Neural progenitor cell (in vitro differentiated cells): ENCODE measurements at regions not wholly inside any gene's neighbourhood (a gene's known extent, or its start where the extent isn't known, plus 50 kb on each side); places are given as distances from the start of the nearest gene placed in this dataset.

Experiments used
- DNase-seq: peaks from one replicate; pipeline ENCODE4 v3.0.0-alpha.2; 2016; ENCODE audit warnings: low spot score
- H2AFZ ChIP-seq: fragments of 200-600 bp; sonication (generic); replicated peaks from 2 replicates; pipeline ENCODE4 v1.6.1; 2016; ENCODE audit warnings: antibody characterized with exemption
- H3F3A ChIP-seq: fragments of 200-600 bp; sonication (generic); 2 replicates; pipeline ENCODE4 v1.6.1; 2016; ENCODE audit warnings: antibody characterized with exemption, low read depth
- H3K27ac ChIP-seq: fragments of 200-600 bp; sonication (generic); 2 replicates; pipeline ENCODE4 v1.5.1; 2016; ENCODE audit warnings: mild to moderate bottlenecking
- H3K27me3 ChIP-seq: fragments of 200-600 bp; sonication (generic); 2 replicates; pipeline ENCODE4 v1.6.1; 2016; ENCODE audit warnings: mild to moderate bottlenecking, moderate library complexity
- H3K36me3 ChIP-seq: fragments of 200-600 bp; sonication (generic); 2 replicates; pipeline ENCODE4 v1.5.1; 2016
- H3K4me1 ChIP-seq: fragments of 200-600 bp; sonication (generic); 2 replicates; pipeline ENCODE4 v1.6.1; 2016; ENCODE audit warnings: mixed run types
- H3K4me2 ChIP-seq: fragments of 200-600 bp; sonication (generic); 2 replicates; pipeline ENCODE4 v1.6.1; 2016
- H3K4me3 ChIP-seq: fragments of 200-600 bp; sonication (generic); 2 replicates; pipeline ENCODE4 v1.5.1; 2016
- H3K79me2 ChIP-seq: fragments of 200-600 bp; sonication (generic); 2 replicates; pipeline ENCODE4 v1.6.1; 2016; ENCODE audit warnings: low read depth
- H3K9ac ChIP-seq: fragments of 200-600 bp; sonication (generic); 2 replicates; pipeline ENCODE4 v1.6.1; 2016
- H3K9me3 ChIP-seq: fragments of 200-600 bp; sonication (generic); 2 replicates; pipeline ENCODE4 v1.5.1; 2016; ENCODE audit warnings: low read depth
- H4K20me1 ChIP-seq: fragments of 200-600 bp; sonication (generic); 2 replicates; pipeline ENCODE4 v1.6.1; 2016; ENCODE audit warnings: low read depth
- H3K27ac Mint-ChIP-seq: 3 replicates; pipeline ENCODE4 v1.8.0; 2021; ENCODE audit warnings: mixed read lengths
- H3K27me3 Mint-ChIP-seq: 2 replicates; pipeline ENCODE4 v1.8.0; 2022; ENCODE audit warnings: low read depth, mild to moderate bottlenecking, inconsistent platforms, moderate library complexity, mixed read lengths; ENCODE audit not compliant: insufficient read depth
- H3K36me3 Mint-ChIP-seq: 3 replicates; pipeline ENCODE4 v1.8.0; 2021; ENCODE audit warnings: mixed read lengths
- H3K4me1 Mint-ChIP-seq: 3 replicates; pipeline ENCODE4 v1.8.0; 2021; ENCODE audit warnings: mixed read lengths
- H3K4me3 Mint-ChIP-seq: 3 replicates; pipeline ENCODE4 v1.8.0; 2021; ENCODE audit warnings: mild to moderate bottlenecking, moderate library complexity, mixed read lengths
- H3K9me3 Mint-ChIP-seq: 3 replicates; pipeline ENCODE4 v1.8.0; 2020; ENCODE audit warnings: mixed read lengths
- EZH2 ChIP-seq: fragments of 200-600 bp; sonication (generic); IDR thresholded peaks from 2 replicates; pipeline ENCODE4 v1.6.1; 2017; ENCODE audit warnings: antibody characterized with exemption, mild to moderate bottlenecking, moderate library complexity
- EZH2phosphoT487 ChIP-seq: fragments of 200-600 bp; sonication (generic); IDR thresholded peaks from 2 replicates; pipeline ENCODE4 v1.6.1; 2017; ENCODE audit warnings: antibody characterized with exemption
- TF ChIP-seq, protein P1 (sequence below): fragments of 200-600 bp; sonication (generic); IDR thresholded peaks from 2 replicates; pipeline ENCODE4 v1.5.1; 2017; ENCODE audit warnings: antibody characterized with exemption, mild to moderate bottlenecking

DNA sequence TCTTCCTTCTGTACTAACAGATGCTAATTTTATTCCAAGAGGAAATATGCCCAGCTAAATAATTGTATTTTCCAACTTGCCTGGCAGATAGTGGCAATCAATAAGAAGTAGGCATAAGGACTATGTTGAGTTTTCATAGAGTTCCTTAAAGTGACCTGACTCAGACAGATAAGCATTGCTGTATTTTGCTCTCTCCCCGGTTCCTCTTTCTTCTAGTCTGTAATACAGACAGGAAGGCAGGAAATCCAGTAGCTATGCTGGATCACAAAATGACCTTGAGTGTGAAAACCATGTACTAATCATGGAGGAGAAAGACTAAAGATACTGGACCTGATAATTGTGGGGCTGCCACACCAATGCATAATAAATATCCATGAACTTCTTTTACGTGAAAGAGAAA is 701.7 kb downstream of the CETN3 start:
- Histone ChIP-seq H3K4me3 (no peak overlapping the region), H3K9me3 (no peaks in the 10 kb centered on the region), H3K79me2 (no peaks in the 10 kb centered on the region), H3K27ac (no peak overlapping the region), H2AFZ (no peak overlapping the region), H4K20me1 (no peaks in the 10 kb centered on the region), H3K36me3 (no peaks in the 10 kb centered on the region), H3F3A (no peaks in the 10 kb centered on the region), H3K4me2 (no peak overlapping the region), H3K9ac (no peak overlapping the region), H3K27me3 (no peaks in the 10 kb centered on the region), H3K4me1 (peaks cover 41% of the 10 kb centered on the region)
- H3K27me3 Mint-ChIP-seq = no peaks in the 10 kb centered on the region
- TF ChIP-seq, protein P1, sequence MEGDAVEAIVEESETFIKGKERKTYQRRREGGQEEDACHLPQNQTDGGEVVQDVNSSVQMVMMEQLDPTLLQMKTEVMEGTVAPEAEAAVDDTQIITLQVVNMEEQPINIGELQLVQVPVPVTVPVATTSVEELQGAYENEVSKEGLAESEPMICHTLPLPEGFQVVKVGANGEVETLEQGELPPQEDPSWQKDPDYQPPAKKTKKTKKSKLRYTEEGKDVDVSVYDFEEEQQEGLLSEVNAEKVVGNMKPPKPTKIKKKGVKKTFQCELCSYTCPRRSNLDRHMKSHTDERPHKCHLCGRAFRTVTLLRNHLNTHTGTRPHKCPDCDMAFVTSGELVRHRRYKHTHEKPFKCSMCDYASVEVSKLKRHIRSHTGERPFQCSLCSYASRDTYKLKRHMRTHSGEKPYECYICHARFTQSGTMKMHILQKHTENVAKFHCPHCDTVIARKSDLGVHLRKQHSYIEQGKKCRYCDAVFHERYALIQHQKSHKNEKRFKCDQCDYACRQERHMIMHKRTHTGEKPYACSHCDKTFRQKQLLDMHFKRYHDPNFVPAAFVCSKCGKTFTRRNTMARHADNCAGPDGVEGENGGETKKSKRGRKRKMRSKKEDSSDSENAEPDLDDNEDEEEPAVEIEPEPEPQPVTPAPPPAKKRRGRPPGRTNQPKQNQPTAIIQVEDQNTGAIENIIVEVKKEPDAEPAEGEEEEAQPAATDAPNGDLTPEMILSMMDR = no peak
- no peak for TF ChIP-seq EZH2phosphoT487
- no peak for TF ChIP-seq EZH2
- DNase-seq = no peak
- H3K27ac Mint-ChIP-seq = no peak overlapping the region
- no peaks in the 10 kb centered on the region for H3K36me3 Mint-ChIP-seq
- H3K9me3 Mint-ChIP-seq = no peaks in the 10 kb centered on the region
- H3K4me3 Mint-ChIP-seq = no peak overlapping the region
- peaks cover 24% of the 10 kb centered on the region for H3K4me1 Mint-ChIP-seq

DNA sequence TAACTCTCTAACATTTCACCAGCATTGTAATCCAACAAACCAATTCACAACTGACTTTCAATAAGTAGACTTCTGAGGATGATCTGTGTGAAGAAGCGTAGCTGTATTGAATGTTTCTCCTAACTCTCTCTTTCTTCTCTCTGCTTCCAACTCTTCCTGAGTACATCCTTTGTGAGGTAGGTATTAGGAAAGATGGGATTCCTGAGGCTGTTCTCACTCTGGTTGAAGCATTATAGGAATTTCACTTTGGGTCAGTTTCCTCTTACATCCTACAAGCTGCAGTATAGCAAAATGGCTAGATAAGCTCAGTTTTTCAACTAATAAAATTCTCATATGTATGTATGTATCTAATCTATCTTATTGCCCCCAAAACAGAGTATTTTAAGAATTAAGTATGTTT is 702.8 kb downstream of the CETN3 start:
- peaks cover 24% of the 10 kb centered on the region for H3K4me1 Mint-ChIP-seq
- no peaks in the 10 kb centered on the region for H3K27me3 Mint-ChIP-seq
- Histone ChIP-seq H3K27ac (no peak overlapping the region), H3K4me1 (peaks cover 42% of the 10 kb centered on the region), H3K9ac (no peak overlapping the region), H3F3A (no peaks in the 10 kb centered on the region), H3K4me2 (no peak overlapping the region), H3K79me2 (no peaks in the 10 kb centered on the region), H2AFZ (peak overlapping the region; percentile 36), H4K20me1 (no peaks in the 10 kb centered on the region), H3K27me3 (no peaks in the 10 kb centered on the region), H3K4me3 (no peak overlapping the region), H3K36me3 (no peaks in the 10 kb centered on the region), H3K9me3 (no peaks in the 10 kb centered on the region)
- no peak for TF ChIP-seq EZH2phosphoT487
- TF ChIP-seq EZH2 = no peak
- TF ChIP-seq, protein P1 = no peak
- DNase-seq = peak; percentile 9
- no peaks in the 10 kb centered on the region for H3K36me3 Mint-ChIP-seq
- H3K4me3 Mint-ChIP-seq = no peak overlapping the region
- H3K9me3 Mint-ChIP-seq = peaks cover 5% of the 10 kb centered on the region
- no peak overlapping the region for H3K27ac Mint-ChIP-seq

DNA sequence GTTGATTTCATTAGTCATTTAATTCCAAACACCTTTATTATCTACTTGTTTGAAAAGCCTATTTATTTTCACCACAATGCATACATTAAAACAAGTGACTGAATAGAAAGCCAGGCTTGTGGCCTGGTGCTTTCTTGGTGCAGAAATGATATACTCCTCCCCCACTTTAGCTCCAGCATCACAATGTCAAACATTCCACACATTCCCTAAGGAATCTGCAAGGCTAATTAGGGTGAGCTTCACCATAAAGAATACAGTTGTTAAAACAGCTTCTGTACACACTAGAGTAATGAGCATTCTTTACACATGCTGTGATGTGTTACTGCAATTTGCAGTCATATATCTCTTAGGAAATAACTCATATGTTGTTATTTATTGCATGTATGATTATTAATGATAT is 705.7 kb downstream of the CETN3 start:
- Histone ChIP-seq H3K4me3 (peak overlapping the region; percentile 21), H3K4me2 (peak overlapping the region; percentile 70)
- TF ChIP-seq, protein P1 = no peak
- no peak for TF ChIP-seq EZH2

More for the DNA sequence above, 705.7 kb downstream of the CETN3 start:
- no peaks in the 10 kb centered on the region for H3F3A ChIP-seq
- H3K4me3 Mint-ChIP-seq = no peak overlapping the region
- H3K79me2 ChIP-seq = no peaks in the 10 kb centered on the region
- H3K9me3 ChIP-seq = no peaks in the 10 kb centered on the region
- H3K4me1 Mint-ChIP-seq = peaks cover 24% of the 10 kb centered on the region
- peak; percentile 88 for DNase-seq
- H3K36me3 ChIP-seq = no peaks in the 10 kb centered on the region
- H4K20me1 ChIP-seq = no peaks in the 10 kb centered on the region
- no peaks in the 10 kb centered on the region for H3K36me3 Mint-ChIP-seq
- H3K27ac ChIP-seq = peak overlapping the region; percentile 88
- peaks cover 52% of the 10 kb centered on the region for H3K4me1 ChIP-seq
- H3K27ac Mint-ChIP-seq = peak overlapping the region; percentile 67
- no peak overlapping the region for H2AFZ ChIP-seq
- H3K27me3 Mint-ChIP-seq = no peaks in the 10 kb centered on the region
- peaks cover 10% of the 10 kb centered on the region for H3K9me3 Mint-ChIP-seq
- H3K27me3 ChIP-seq = no peaks in the 10 kb centered on the region
- H3K9ac ChIP-seq = no peak overlapping the region
